ENCODE measurements at regions not wholly inside any gene's neighbourhood (a gene's known extent, or its start where the extent isn't known, plus 50 kb on each side); places are given as distances from the start of the nearest gene placed in this dataset.

DNA sequence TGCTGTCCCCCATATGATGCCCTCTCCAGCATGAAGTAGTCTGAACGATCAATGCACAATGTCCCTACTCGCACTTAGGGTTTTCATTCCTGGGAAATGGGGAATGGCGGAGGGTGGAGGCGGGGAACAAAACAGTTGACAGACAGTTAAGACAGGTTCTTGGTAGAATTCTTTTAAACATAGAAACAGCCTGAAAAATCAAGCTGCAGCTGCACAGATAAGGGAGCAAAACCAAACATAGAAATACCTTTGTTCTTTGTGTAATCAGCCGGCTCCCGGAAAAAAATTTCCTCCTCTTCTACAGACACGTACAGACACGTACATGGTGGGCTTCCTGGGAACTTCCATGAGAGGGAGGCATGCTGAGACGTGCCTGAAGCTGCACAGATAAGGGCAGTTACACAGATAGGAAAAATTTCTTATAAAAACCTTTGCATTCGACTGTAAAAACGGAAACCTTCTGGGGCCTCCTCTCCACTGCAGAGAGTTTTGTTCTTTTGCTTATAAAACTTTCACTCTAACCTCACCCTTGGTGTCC, 662.4 kb upstream of the PTPRD start:
- no peak for DNase-seq (ENCODE audit: extremely low read depth, low read depth, low spot score)

DNA sequence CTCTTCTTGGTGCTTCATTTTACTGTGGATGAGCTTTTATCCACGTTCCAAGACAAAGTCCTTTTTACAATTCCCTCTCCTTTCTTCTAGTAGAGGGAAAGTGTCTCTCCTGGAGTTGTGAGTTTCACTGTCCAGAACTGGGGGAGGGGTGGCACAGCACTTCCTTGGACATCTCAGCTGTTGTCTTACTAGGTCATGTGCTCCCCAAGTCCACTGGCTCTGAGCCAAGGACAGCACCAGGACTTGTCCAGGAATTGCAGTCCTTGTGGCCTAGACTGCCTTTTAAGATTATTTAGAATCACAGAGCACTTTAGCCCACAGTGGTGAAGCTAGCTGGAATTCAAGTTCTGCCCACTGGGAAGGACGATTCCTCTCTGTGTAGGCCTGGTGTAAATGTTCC, 700.2 kb upstream of the PTPRD start:
- no peak for DNase-seq (ENCODE audit: extremely low read depth, low read depth, low spot score)

GRCh38 chr9:11318946-11319345, 706.1 kb upstream of the PTPRD start:
- no peak for DNase-seq (ENCODE audit: extremely low read depth, low read depth, low spot score)

GRCh38 chr9:11319538-11319937, 706.7 kb upstream of the PTPRD start:
- DNase-seq (ENCODE audit: extremely low read depth, low read depth, low spot score) = no peak

DNA sequence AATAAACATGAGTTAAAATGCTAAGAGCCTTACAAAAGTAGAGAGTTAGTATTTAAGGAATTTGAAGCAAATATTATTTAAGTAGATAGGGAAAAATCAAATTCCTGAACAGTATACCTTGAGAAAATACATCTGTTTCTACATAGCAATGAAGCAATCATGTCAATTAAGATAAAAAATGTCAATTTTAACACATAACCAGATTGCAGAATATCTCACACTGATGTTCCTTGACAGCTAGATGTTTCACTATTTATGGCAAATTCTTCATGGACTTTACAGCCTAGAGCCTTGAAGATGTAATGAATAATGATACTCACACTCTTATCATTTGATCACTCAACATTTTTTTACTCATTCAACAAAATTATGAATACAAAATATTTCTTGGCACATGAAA, 708.2 kb upstream of the PTPRD start:
- DNase-seq (ENCODE audit: extremely low read depth, low read depth, low spot score) = no peak

DNA sequence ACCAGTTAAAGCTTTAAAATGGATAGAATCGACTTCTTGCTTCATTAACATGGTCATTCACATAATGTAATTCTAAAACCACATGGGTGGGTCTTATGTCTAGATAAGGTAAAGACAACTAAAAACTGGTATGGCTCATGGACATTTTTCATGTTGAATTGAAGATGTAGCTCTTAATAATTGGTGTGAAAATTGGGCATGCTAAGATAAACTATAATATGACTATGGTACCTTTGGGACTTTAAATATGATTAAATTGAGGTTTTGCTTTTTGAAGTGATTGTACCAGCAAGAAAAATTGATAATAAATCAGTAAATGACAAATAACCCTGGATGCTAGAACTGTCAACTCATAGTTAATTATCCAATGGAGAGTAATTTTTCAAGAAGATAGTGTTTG, 710.7 kb upstream of the PTPRD start:
- no peak for DNase-seq (ENCODE audit: extremely low read depth, low read depth, low spot score)

DNA sequence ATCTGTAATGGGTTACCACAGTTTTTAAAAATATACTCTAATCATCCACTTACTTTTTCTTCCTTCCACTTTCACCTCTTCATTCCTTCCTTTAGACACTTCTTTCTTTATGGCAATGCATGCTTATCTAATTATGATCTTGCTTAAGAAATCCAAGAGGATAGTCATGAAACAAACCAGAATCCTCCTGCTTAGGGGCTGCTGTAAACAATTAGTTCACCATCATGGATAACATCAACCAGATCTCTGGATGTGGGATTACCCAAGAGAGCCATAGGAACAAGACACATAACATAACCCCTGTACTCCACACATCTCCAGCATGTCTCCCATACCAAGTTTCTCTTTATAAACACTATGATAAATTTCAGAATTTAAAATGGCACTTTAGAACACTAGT, 713.4 kb upstream of the PTPRD start:
- no peak for DNase-seq (ENCODE audit: extremely low read depth, low read depth, low spot score)

- no peak for DNase-seq (ENCODE audit: extremely low read depth, low read depth, low spot score)
These were observed 715.5 kb upstream of the PTPRD start for GRCh38 chr9:11328326-11328725.

DNA sequence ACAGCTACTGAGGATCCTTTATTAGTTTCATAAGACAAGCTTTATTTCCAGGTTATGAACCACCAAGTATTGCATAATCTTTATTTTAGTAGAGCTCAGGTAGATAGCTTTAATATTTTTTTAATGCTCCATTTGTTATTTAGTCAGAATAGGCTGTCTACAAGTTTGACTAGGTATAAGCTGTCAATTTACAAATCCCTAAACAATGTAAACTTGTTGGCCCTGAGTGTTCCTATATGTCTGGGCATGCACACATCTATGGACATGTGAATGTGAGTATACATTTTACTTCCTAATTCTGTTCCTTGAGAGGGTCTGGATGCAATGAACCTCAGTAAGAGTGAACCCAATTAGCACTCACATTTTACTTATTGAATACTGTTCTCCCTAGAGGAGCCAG, 722.2 kb upstream of the PTPRD start:
- no peak for DNase-seq (ENCODE audit: extremely low read depth, low read depth, low spot score)

- DNase-seq (ENCODE audit: extremely low read depth, low read depth, low spot score) = no peak
These were observed 725.3 kb upstream of the PTPRD start for GRCh38 chr9:11338130-11338529.

GRCh38 chr9:11340654-11341053, 727.9 kb upstream of the PTPRD start:
- DNase-seq (ENCODE audit: extremely low read depth, low read depth, low spot score) = no peak

DNA sequence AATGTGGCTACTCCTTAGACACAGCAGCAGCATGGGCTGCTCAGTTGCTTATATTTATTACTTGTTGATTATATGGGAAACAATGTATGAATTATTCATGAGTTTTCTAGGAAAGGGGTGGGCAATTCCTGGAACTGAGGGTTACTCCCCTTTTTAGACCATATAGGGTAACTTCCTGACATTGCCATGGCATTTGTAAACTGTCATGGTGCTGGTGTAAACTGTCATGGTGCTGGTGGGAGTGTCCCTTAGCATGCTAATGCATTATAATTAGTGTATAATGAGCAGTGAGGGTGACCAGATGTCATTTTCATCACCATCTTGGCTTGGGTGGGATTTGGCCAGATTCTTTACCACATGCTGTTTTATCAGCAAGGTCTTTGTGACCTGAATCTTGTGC, 734.6 kb upstream of the PTPRD start:
- DNase-seq (ENCODE audit: extremely low read depth, low read depth, low spot score) = no peak

DNA sequence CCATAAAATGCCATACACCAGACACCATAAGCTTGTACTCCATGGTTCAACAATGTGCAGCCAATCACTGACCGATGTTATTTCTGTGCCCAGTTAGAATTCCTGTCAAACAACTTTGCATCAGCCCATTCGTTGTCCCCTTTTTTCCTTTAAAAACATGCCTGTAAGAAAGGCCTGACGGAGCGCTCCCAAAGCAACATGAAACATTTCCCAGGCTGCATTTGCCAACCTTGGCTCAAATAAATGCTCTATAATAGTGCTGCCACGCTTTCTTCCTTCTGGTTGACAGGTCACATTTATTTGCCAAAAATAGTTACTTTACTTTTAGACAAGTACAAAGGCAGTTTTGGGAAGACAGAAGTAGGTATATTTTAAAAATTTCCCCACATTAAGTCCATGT, 735.6 kb upstream of the PTPRD start:
- no peak for DNase-seq (ENCODE audit: extremely low read depth, low read depth, low spot score)

DNA sequence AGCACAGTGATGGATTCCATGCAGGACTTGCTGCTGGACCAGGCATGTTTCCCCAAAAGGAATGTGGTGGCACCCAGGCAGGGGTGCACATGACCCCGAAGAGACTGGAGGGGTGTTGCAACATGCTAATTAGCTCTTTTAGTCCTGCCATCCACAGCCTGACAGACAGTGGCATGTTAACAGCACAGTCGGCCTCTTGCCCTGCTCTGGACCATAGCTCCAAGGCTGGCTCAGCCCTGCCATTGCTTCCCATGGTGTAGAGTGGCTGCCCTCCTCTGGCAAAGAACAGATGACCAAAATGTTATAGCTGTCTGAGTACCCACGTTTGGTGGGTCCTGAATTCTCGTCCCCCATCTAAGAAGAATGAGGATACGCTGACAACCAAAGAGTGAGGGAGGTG, 736.4 kb upstream of the PTPRD start:
- no peak for DNase-seq (ENCODE audit: extremely low read depth, low read depth, low spot score)

DNA sequence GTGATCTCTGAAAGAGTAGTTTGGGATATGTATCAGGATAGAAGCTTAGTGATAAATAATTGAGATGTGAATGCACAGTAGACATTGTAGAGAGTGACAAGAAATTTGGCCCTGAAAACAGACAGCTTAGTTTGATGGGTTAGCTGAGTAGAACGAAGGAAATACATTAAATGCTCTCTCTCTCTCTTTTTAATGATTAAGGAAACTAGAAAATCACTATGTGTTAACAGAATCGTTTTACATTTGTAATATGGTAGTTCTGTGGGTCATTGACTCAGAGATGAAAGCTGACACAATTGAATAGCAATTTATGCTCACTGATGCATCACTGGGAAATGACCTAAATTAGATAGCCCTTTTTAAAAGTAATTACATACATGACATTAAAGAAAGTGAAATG, 739.8 kb upstream of the PTPRD start:
- no peak for DNase-seq (ENCODE audit: extremely low read depth, low read depth, low spot score)

DNA sequence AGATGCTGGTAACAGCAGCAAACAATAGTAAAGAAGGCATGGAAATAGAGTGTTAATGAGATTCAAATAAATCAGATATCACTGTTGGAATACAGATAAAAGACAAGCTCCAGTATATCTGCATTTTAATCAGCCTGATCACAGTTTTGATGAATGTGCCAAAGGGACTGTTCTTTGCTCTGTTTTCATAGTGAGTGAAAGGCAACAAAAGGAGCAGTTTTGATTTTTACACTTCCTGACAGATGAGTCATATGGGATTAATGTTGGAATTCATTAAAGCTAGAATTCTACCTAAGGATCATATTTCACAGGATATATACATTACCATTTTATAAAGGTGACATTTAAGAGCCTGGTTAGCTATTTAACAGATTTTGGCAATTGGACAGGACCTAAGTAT, 743.3 kb upstream of the PTPRD start:
- no peak for DNase-seq (ENCODE audit: extremely low read depth, low read depth, low spot score)

GRCh38 chr9:11366585-11367129, 753.9 kb upstream of the PTPRD start:
- no peak for DNase-seq (ENCODE audit: extremely low read depth, low read depth, low spot score)

DNA sequence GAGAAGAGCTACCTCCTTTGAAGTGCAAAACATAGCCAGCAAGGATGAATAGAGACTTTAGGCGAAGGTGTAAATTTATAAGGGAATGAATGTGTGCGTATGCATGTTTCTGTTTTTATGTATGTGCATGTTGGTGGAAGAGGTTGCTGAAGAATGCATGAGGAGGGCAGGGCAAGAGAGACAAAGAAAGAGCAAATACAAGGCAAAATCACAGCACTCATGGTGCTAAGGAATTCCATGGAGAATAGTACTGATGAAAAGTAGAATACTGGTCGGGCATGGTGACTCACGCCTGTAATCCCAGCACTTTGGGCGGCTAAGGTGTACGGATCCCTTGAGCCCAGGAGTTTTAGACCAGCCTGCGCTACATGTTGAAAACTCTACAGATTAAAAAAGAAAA, 762.1 kb upstream of the PTPRD start:
- no peak for DNase-seq (ENCODE audit: extremely low read depth, low read depth, low spot score)

DNA sequence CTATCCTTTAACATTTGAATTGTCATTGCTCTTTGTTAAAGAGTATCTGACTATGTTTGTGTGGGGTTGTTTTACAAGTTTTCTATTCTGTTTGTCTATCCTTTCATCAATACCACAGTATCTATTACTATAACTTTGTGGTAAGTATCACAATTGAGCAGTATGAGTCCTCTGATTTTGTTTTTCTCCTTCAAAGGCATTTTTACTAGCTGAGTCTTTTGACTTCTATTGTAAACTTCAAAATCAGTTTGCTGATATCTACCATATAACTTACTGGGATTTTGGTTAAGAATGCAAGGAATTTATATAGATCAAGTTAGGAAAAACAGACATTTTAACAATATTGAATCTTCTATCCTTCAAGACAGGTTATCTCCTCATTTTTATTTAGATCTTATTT, 789.8 kb upstream of the PTPRD start:
- DNase-seq (ENCODE audit: extremely low read depth, low read depth, low spot score) = no peak

DNA sequence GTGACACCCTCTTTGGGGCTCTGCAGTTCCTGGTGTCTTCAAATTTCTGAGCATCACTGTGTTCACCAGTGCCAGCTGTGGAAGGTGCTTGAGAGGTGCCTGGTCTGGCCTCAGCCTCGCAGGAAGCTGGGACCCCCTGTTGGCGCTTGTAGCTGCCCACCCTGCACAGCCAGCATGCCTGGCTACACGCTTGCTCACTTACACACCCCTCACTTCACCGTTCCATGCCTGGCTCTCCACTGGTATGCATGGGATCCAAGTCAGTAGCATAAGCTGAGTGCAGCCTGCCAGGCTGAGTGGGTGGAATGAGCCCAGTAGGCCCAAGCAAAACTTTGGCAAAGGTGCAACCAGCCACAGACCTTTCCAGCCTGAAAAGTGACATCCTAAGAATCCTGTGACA, 801.4 kb upstream of the PTPRD start:
- no peak for DNase-seq (ENCODE audit: extremely low read depth, low read depth, low spot score)

- DNase-seq (ENCODE audit: extremely low read depth, low read depth, low spot score) = no peak
These were observed 805.0 kb upstream of the PTPRD start for GRCh38 chr9:11417782-11418181.

- no peak for DNase-seq (ENCODE audit: extremely low read depth, low read depth, low spot score)
These were observed 818.7 kb upstream of the PTPRD start for GRCh38 chr9:11431490-11431889.

DNA sequence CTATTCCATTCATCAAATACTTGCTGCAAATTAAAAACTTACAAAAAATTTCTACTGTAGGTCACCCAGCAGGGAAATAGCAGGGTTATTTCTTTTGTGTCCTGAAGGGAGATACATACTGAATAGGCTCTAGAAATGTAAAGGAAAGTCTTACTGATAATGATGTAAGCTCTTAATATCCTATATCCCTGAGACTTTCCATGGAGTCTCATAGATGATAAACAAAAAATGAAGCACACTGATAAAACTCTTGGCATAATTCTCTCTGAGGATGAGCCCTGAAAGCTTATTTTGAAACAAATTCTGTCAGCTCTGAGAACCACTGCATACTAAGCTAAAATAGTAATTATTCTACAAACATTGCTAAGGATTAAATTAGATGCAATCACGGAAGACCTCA, 819.6 kb upstream of the PTPRD start:
- DNase-seq (ENCODE audit: extremely low read depth, low read depth, low spot score) = no peak

All from glomerular endothelial cell (primary cell).